AG09319 (cell line): ENCODE measurements at regions not wholly inside any gene's neighbourhood (a gene's known extent, or its start where the extent isn't known, plus 50 kb on each side); places are given as distances from the start of the nearest gene placed in this dataset.

Experiments
- DNase-seq: peaks from one replicate; pipeline ENCODE4 v3.0.0-alpha.2; 2010; ENCODE audit warnings: low read depth; ENCODE audit errors: extremely low read depth
- CTCF ChIP-seq: IDR thresholded peaks from 2 replicates; pipeline ENCODE4 v1.5.1; 2011; ENCODE audit warnings: low read depth, mild to moderate bottlenecking, inconsistent platforms, low read length, moderate library complexity

GRCh38 chr14:38721822-38722431 is 381.1 kb downstream of the SEC23A start:
- no peak for DNase-seq
- TF ChIP-seq CTCF = peak; percentile 66

- DNase-seq = no peak
- TF ChIP-seq CTCF = no peak
Measured at GRCh38 chr14:38718519-38718918, 384.5 kb downstream of the SEC23A start.

- TF ChIP-seq CTCF = no peak
- no peak for DNase-seq
Measured at GRCh38 chr14:38716926-38717325, 386.1 kb downstream of the SEC23A start.

- TF ChIP-seq CTCF = no peak
- DNase-seq = no peak
Measured at GRCh38 chr14:38710881-38711280, 392.2 kb downstream of the SEC23A start.

- no peak for TF ChIP-seq CTCF
- DNase-seq = no peak
Measured at GRCh38 chr14:38710196-38710595, 392.8 kb downstream of the SEC23A start.

- TF ChIP-seq CTCF = no peak
- DNase-seq = no peak
Measured at GRCh38 chr14:38705220-38705619, 397.8 kb downstream of the SEC23A start.

GRCh38 chr14:38704220-38704619 is 398.8 kb downstream of the SEC23A start:
- TF ChIP-seq CTCF = no peak
- DNase-seq = no peak
